A673 (cell line): ENCODE measurements at regions not wholly inside any gene's neighbourhood (a gene's known extent, or its start where the extent isn't known, plus 50 kb on each side); places are given as distances from the start of the nearest gene placed in this dataset.

Experiments
- BruUV-seq: library from RNA; stranded (reverse); fragments of 400-500 nt; replicated peaks from 2 replicates; lab custom pipeline; 2021; lab: Mats Ljungman, UMichigan
- CTCF ChIA-PET: fragments of 300-600 bp; sonication (Branson Sonifier 250); formaldehyde crosslinking; loops from one replicate; lab custom pipeline; 2022; ENCODE audit warnings: antibody characterized with exemption; lab: Charles Lee
- POLR2A ChIA-PET: fragments of 300-600 bp; sonication (Branson Sonifier 250); formaldehyde crosslinking; loops from one replicate; lab custom pipeline; 2022; ENCODE audit warnings: antibody characterized with exemption; ENCODE audit not compliant: low non-redundant PET; lab: Charles Lee
- DNase-seq: peaks from one replicate; pipeline ENCODE4 v3.0.0-alpha.2; 2015; ENCODE audit warnings: low spot score
- H3K27ac ChIP-seq: fragments of 200-600 bp; sonication (generic); 2 replicates; pipeline ENCODE4 v1.5.1; 2016; ENCODE audit warnings: mixed run types, low read depth, mild to moderate bottlenecking, mixed read lengths, antibody characterized with exemption, low read length; ENCODE audit not compliant: poor library complexity, severe bottlenecking
- H3K27me3 ChIP-seq: fragments of 200-600 bp; sonication (generic); replicated peaks from 2 replicates; pipeline ENCODE4 v1.6.1; 2017; ENCODE audit warnings: mixed run types, low read depth, mild to moderate bottlenecking, mixed read lengths, antibody characterized with exemption, low read length; ENCODE audit not compliant: insufficient read depth, poor library complexity
- H3K36me3 ChIP-seq: fragments of 200-600 bp; sonication (generic); 2 replicates; pipeline ENCODE4 v1.6.1; 2016; ENCODE audit warnings: mixed run types, mild to moderate bottlenecking, mixed read lengths, antibody characterized with exemption, low read length; ENCODE audit not compliant: insufficient read depth, poor library complexity, severe bottlenecking
- H3K4me1 ChIP-seq: fragments of 200-600 bp; sonication (generic); 2 replicates; pipeline ENCODE4 v1.6.1; 2017; ENCODE audit warnings: mixed run types, mild to moderate bottlenecking, mixed read lengths, antibody characterized with exemption, low read length; ENCODE audit not compliant: insufficient read depth, poor library complexity, severe bottlenecking
- H3K4me3 ChIP-seq: fragments of 200-600 bp; sonication (generic); 2 replicates; pipeline ENCODE4 v1.5.1; 2016; ENCODE audit warnings: low read depth, mixed run types, mild to moderate bottlenecking, mixed read lengths, low read length; ENCODE audit not compliant: poor library complexity, severe bottlenecking
- H3K9me3 ChIP-seq: fragments of 200-600 bp; sonication (generic); 2 replicates; pipeline ENCODE4 v1.6.1; 2016; ENCODE audit warnings: mixed run types, low read depth, mild to moderate bottlenecking, mixed read lengths, antibody characterized with exemption, low read length; ENCODE audit not compliant: poor library complexity, severe bottlenecking
- EZH2 ChIP-seq: fragments of 200-600 bp; sonication (generic); IDR thresholded peaks from 2 replicates; pipeline ENCODE4 v1.6.1; 2017; ENCODE audit warnings: borderline replicate concordance, low read depth, mild to moderate bottlenecking, mixed read lengths, antibody characterized with exemption, low read length; ENCODE audit not compliant: poor library complexity, severe bottlenecking
- intact Hi-C: fragments of 100-400 bp; cut with micrococcal nuclease; formaldehyde crosslinking; loops from one replicate; pipeline ENCODE4 v1.10.0; 2022; ENCODE audit not compliant: unreplicated experiment
- TF ChIP-seq, protein P1 (sequence below): fragments of 300-800, 200-600 bp; sonication (generic); conservative IDR thresholded peaks from 2 replicates; pipeline ENCODE4 v1.5.1; 2017; ENCODE audit warnings: low read depth, mild to moderate bottlenecking, antibody characterized with exemption, low read length, moderate library complexity, mixed read lengths

DNA sequence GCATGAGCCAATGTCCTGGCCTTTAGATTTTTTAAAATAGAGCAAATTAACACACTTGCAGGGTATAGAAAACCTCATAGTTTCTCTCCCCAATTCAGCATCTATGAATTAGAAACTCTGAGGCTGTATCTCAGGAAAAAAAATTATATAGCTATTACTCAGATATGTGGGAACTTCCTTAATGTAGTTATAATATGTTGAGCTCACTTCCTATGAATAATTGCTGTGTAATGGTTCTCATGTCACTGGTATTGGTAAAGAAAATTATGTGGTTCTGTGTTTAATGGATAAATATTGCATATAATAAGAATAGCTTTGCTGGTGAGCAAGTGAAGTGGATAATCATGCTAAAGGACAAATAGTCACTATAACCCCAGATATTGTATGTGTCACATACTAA is 2019.8 kb downstream of the NCAM2 start:
- intact Hi-C loops, result no loop called here
- ChIA-PET CTCF (no interaction called here), POLR2A (no interaction called here)
- no peak for DNase-seq
- no peaks in the 10 kb centered on the region for H3K4me1 ChIP-seq
- no peaks in the 10 kb centered on the region for H3K9me3 ChIP-seq
- H3K27ac ChIP-seq, result no peak overlapping the region
- H3K36me3 ChIP-seq, result no peaks in the 10 kb centered on the region
- BruUV-seq, result no TSS peak
- TF ChIP-seq EZH2, result no peak
- TF ChIP-seq, protein P1, sequence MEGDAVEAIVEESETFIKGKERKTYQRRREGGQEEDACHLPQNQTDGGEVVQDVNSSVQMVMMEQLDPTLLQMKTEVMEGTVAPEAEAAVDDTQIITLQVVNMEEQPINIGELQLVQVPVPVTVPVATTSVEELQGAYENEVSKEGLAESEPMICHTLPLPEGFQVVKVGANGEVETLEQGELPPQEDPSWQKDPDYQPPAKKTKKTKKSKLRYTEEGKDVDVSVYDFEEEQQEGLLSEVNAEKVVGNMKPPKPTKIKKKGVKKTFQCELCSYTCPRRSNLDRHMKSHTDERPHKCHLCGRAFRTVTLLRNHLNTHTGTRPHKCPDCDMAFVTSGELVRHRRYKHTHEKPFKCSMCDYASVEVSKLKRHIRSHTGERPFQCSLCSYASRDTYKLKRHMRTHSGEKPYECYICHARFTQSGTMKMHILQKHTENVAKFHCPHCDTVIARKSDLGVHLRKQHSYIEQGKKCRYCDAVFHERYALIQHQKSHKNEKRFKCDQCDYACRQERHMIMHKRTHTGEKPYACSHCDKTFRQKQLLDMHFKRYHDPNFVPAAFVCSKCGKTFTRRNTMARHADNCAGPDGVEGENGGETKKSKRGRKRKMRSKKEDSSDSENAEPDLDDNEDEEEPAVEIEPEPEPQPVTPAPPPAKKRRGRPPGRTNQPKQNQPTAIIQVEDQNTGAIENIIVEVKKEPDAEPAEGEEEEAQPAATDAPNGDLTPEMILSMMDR, result no peak
- no peaks in the 10 kb centered on the region for H3K27me3 ChIP-seq
- H3K4me3 ChIP-seq, result no peak overlapping the region

DNA sequence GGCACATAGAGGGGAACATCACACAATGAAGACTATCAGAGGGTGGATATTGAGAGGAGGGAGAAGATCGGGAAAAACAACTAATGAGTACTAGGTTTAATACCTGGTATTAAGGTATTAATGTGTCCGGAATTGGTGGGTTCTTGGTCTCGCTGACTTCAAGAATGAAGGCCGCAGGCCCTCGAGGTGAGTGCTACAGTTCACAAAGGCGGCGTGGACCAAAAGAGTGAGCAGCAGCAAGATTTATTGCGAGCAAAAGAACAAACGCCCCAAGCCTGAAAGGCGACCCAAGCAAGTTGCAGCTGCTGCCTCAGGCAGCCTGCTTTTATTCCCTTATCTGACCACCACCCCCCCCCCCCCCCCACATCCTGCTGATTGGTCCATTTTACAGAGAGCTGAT is 2022.8 kb downstream of the NCAM2 start:
- Histone ChIP-seq H3K36me3 (no peaks in the 10 kb centered on the region), H3K9me3 (no peaks in the 10 kb centered on the region), H3K4me1 (no peaks in the 10 kb centered on the region), H3K27me3 (no peaks in the 10 kb centered on the region), H3K4me3 (no peak overlapping the region), H3K27ac (no peak overlapping the region)
- ChIA-PET POLR2A (no interaction called here), CTCF (no interaction called here)
- TF ChIP-seq, protein P1, result no peak
- no peak for TF ChIP-seq EZH2
- no TSS peak for BruUV-seq
- no peak for DNase-seq
- intact Hi-C loops, result no loop called here

DNA sequence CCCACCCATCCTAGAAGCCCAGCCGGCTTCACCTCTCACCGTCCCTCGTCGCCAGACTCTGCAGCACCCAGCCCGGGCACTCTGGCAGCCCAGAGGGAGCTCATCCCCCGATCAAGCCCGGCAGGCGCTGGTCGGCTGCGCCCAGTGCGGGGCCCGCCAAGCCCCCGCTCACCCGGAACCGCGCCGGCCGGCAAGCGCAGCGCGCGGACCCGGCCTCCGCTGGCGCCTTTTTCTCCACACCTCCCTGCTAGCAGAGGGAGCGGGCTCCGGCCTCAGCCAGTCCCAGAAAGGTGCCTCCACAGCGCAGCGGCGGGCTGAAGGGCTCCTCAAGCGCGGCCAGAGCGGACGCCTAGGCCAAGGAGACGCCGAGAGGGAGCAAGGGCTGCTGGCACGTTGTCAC is 2023.3 kb downstream of the NCAM2 start:
- H3K4me1 ChIP-seq, result no peaks in the 10 kb centered on the region
- H3K27ac ChIP-seq, result no peak overlapping the region
- no peak for DNase-seq
- no TSS peak for BruUV-seq
- H3K9me3 ChIP-seq, result no peaks in the 10 kb centered on the region
- POLR2A ChIA-PET, result no interaction called here
- no peaks in the 10 kb centered on the region for H3K27me3 ChIP-seq
- H3K36me3 ChIP-seq, result no peaks in the 10 kb centered on the region
- TF ChIP-seq, protein P1, result no peak
- TF ChIP-seq EZH2, result no peak
- CTCF ChIA-PET, result no interaction called here
- no peak overlapping the region for H3K4me3 ChIP-seq
- intact Hi-C loops, result no loop called here

DNA sequence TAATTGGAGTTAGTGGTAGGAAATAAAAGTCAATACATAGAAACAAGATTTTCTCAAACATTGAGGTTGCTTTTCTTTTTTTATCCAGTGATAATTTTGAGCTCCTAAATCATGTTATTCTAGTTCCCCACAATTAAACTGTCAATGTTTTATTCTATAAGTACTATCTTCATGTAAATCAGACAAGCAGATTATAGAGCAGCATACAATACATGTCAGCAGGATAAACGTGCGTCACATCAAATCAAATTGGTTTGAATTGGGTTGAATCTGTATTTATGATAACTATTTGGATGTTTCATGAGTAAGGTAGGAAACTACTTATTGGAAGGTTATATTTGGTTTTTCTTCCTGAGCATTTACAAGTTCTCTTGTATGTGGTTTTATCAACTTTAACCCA is 2028.7 kb downstream of the NCAM2 start:
- Histone ChIP-seq H3K27me3 (no peaks in the 10 kb centered on the region), H3K27ac (no peak overlapping the region), H3K36me3 (no peaks in the 10 kb centered on the region), H3K4me1 (no peaks in the 10 kb centered on the region), H3K4me3 (no peak overlapping the region), H3K9me3 (no peaks in the 10 kb centered on the region)
- BruUV-seq, result no TSS peak
- intact Hi-C loops, result no loop called here
- TF ChIP-seq, protein P1, result no peak
- no peak for TF ChIP-seq EZH2
- no peak for DNase-seq
- ChIA-PET CTCF (no interaction called here), POLR2A (no interaction called here)
